WERI-Rb-1 (cell line): ENCODE measurements at regions not wholly inside any gene's neighbourhood (a gene's known extent, or its start where the extent isn't known, plus 50 kb on each side); places are given as distances from the start of the nearest gene placed in this dataset.

Source experiments
- DNase-seq: peaks from one replicate; pipeline ENCODE4 v3.0.0-alpha.2; 2020
- H3K27ac ChIP-seq: fragments of 250-450 bp; sonication (Bioruptor Pico); 2 replicates; pipeline ENCODE4 v1.5.1; 2020; ENCODE audit warnings: mild to moderate bottlenecking, moderate library complexity
- H3K27me3 ChIP-seq: fragments of 250-450 bp; sonication (Bioruptor Pico); 2 replicates; pipeline ENCODE4 v1.5.1; 2021; ENCODE audit warnings: mild to moderate bottlenecking, low read depth, moderate library complexity; ENCODE audit not compliant: insufficient read depth, severe bottlenecking
- H3K36me3 ChIP-seq: fragments of 250-450 bp; sonication (Bioruptor Pico); 2 replicates; pipeline ENCODE4 v1.5.1; 2020; ENCODE audit warnings: mild to moderate bottlenecking, moderate library complexity
- H3K4me3 ChIP-seq: 2 replicates; pipeline ENCODE4 v1.5.1; 2011; ENCODE audit warnings: low read depth, mild to moderate bottlenecking, control low read depth, low read length
- H3K9me3 ChIP-seq: fragments of 250-450 bp; sonication (Bioruptor Pico); 2 replicates; pipeline ENCODE4 v1.5.1; 2021; ENCODE audit warnings: mild to moderate bottlenecking, moderate library complexity; ENCODE audit not compliant: severe bottlenecking
- CTCF ChIP-seq: IDR thresholded peaks from 2 replicates; pipeline ENCODE4 v1.5.1; 2011; ENCODE audit warnings: low read depth, mild to moderate bottlenecking, control low read depth, inconsistent platforms, low read length

- H3K36me3 ChIP-seq, result no peaks in the 10 kb centered on the region
- peaks cover 37% of the 10 kb centered on the region for H3K27me3 ChIP-seq
- no peak for DNase-seq
- TF ChIP-seq CTCF, result no peak
- H3K27ac ChIP-seq, result no peak overlapping the region
- H3K9me3 ChIP-seq, result no peaks in the 10 kb centered on the region
- no peak overlapping the region for H3K4me3 ChIP-seq
Observed at GRCh38 chr15:98230975-98231374, 270.5 kb downstream of the ARRDC4 start.

- no peak for DNase-seq
- H3K27me3 ChIP-seq, result peaks cover 31% of the 10 kb centered on the region
- H3K9me3 ChIP-seq, result no peaks in the 10 kb centered on the region
- H3K36me3 ChIP-seq, result no peaks in the 10 kb centered on the region
- H3K4me3 ChIP-seq, result no peak overlapping the region
- no peak overlapping the region for H3K27ac ChIP-seq
- no peak for TF ChIP-seq CTCF
Observed at GRCh38 chr15:98231696-98232440, 271.4 kb downstream of the ARRDC4 start.

GRCh38 chr15:98232761-98233160, 272.3 kb downstream of the ARRDC4 start:
- DNase-seq, result no peak
- no peak for TF ChIP-seq CTCF
- H3K4me3 ChIP-seq, result no peak overlapping the region
- peaks cover 33% of the 10 kb centered on the region for H3K27me3 ChIP-seq
- no peaks in the 10 kb centered on the region for H3K9me3 ChIP-seq
- no peaks in the 10 kb centered on the region for H3K36me3 ChIP-seq
- no peak overlapping the region for H3K27ac ChIP-seq

- DNase-seq, result no peak
- TF ChIP-seq CTCF, result no peak
Observed at GRCh38 chr15:98233873-98234272, 273.4 kb downstream of the ARRDC4 start.

GRCh38 chr15:98240303-98240702, 279.8 kb downstream of the ARRDC4 start:
- H3K9me3 ChIP-seq, result no peaks in the 10 kb centered on the region
- H3K27ac ChIP-seq, result no peak overlapping the region
- TF ChIP-seq CTCF, result no peak
- no peak overlapping the region for H3K4me3 ChIP-seq
- peaks cover 33% of the 10 kb centered on the region for H3K27me3 ChIP-seq
- H3K36me3 ChIP-seq, result no peaks in the 10 kb centered on the region
- DNase-seq, result no peak

More at GRCh38 chr15:98233873-98234272, 273.4 kb downstream of the ARRDC4 start:
- H3K9me3 ChIP-seq, result no peaks in the 10 kb centered on the region
- no peak overlapping the region for H3K4me3 ChIP-seq
- peaks cover 27% of the 10 kb centered on the region for H3K27me3 ChIP-seq
- H3K27ac ChIP-seq, result no peak overlapping the region
- no peaks in the 10 kb centered on the region for H3K36me3 ChIP-seq

- H3K36me3 ChIP-seq, result no peaks in the 10 kb centered on the region
- peaks cover 35% of the 10 kb centered on the region for H3K27me3 ChIP-seq
- no peak for DNase-seq
- H3K9me3 ChIP-seq, result no peaks in the 10 kb centered on the region
- no peak overlapping the region for H3K4me3 ChIP-seq
- H3K27ac ChIP-seq, result no peak overlapping the region
- no peak for TF ChIP-seq CTCF
Observed at GRCh38 chr15:98241032-98241554, 280.6 kb downstream of the ARRDC4 start.
